GM19035 (cell line): ENCODE measurements at regions not wholly inside any gene's neighbourhood (a gene's known extent, or its start where the extent isn't known, plus 50 kb on each side); places are given as distances from the start of the nearest gene placed in this dataset.

Experiments
- ATAC-seq: cut with Tn5 transposase; IDR thresholded peaks from one replicate; pipeline ENCODE4 v1.9.1; 2021; ENCODE audit not compliant: unreplicated experiment

DNA sequence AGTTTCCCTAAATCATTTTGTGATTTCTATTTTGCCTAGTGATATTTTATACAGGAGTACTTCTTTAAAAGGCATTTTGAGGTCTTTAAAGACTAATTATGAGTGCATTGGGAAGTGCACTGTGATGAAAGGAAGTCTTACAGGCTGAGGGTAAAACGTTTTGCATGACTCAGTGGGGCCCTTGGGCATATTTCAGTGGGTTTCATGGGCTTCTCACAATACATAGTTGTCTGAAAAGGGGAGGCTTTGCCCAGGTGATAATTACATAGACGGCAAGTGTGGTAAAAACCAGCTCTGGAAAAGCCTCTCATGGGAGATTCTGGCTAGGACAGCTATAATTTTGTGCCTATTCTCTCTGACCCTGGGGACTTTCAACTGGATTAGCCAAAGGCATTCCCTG is 387.2 kb downstream of the ARHGEF28 start:
- ATAC-seq, result no peak

GRCh38 chr5:74009502-74009901 is 383.5 kb downstream of the ARHGEF28 start:
- no peak for ATAC-seq

DNA sequence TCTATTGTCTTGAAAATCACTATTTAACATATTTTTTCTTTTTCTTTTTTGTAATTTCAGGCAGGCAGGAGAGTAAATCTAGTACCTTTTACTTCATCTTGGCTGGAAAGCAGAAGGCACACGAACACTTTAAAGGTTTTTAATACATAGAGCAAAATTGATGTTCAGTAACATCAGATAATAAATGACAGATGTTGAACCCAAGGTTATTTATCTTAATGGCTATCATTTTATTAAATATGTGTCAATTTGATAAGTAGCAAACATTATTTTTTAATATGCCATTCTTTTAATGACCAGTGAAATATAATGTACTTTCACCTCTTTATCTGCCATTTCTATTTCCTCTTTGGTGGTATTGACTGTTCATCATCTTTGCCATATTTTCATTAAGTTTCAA is 381.2 kb downstream of the ARHGEF28 start:
- no peak for ATAC-seq

- ATAC-seq, result no peak
These were observed 373.3 kb downstream of the ARHGEF28 start for GRCh38 chr5:73999297-73999696.

GRCh38 chr5:73998489-73998888 is 372.5 kb downstream of the ARHGEF28 start:
- ATAC-seq, result no peak

- no peak for ATAC-seq
These were observed 372.0 kb downstream of the ARHGEF28 start for GRCh38 chr5:73997960-73998359.

- no peak for ATAC-seq
These were observed 370.3 kb downstream of the ARHGEF28 start for GRCh38 chr5:73996151-73996755.

GRCh38 chr5:73994963-73995362 is 369.0 kb downstream of the ARHGEF28 start:
- no peak for ATAC-seq
